HUES64 (cell line): ENCODE measurements at regions not wholly inside any gene's neighbourhood (a gene's known extent, or its start where the extent isn't known, plus 50 kb on each side); places are given as distances from the start of the nearest gene placed in this dataset.

Experiments used
- H3K27ac ChIP-seq: 2 replicates; pipeline ENCODE4 v1.7.0; 2013; ENCODE audit warnings: low read depth, low read length, inconsistent platforms
- H3K27me3 ChIP-seq: 2 replicates; pipeline ENCODE4 v1.6.1; 2013; ENCODE audit warnings: mild to moderate bottlenecking, low read length; ENCODE audit not compliant: insufficient read depth
- H3K36me3 ChIP-seq: 2 replicates; pipeline ENCODE4 v1.6.1; 2013; ENCODE audit warnings: mild to moderate bottlenecking, low read length; ENCODE audit not compliant: insufficient read depth
- H3K4me1 ChIP-seq: 2 replicates; pipeline ENCODE4 v1.6.1; 2013; ENCODE audit warnings: mild to moderate bottlenecking, low read length, moderate library complexity; ENCODE audit not compliant: insufficient read depth
- H3K4me3 ChIP-seq: 2 replicates; pipeline ENCODE4 v1.5.1; 2013; ENCODE audit warnings: mild to moderate bottlenecking, low read length, moderate library complexity
- H3K9ac ChIP-seq: 2 replicates; pipeline ENCODE4 v1.6.1; 2013; ENCODE audit warnings: mild to moderate bottlenecking, low read depth, low read length
- H3K9me3 ChIP-seq: 2 replicates; pipeline ENCODE4 v1.6.1; 2013; ENCODE audit warnings: low read depth, low read length; ENCODE audit not compliant: insufficient read depth
- WGBS: fragments of 150-250, 120-280 bp; methylation state at CpG from one replicate; pipeline ENCODE4 v1.1.7; 2013; ENCODE audit warnings: missing lambda C conversion rate; 5-methylcytosine and 5-hydroxymethylcytosine counted together

GRCh38 chr14:104321088-104321801 is 182.9 kb downstream of the KIF26A start:
- WGBS = 95% methylated on average over 24 of the region's 24 CpGs
- Histone ChIP-seq H3K27me3 (no peaks in the 10 kb centered on the region), H3K9ac (no peak overlapping the region), H3K27ac (no peak overlapping the region), H3K9me3 (no peaks in the 10 kb centered on the region), H3K4me1 (no peaks in the 10 kb centered on the region), H3K4me3 (no peak overlapping the region), H3K36me3 (no peaks in the 10 kb centered on the region)

GRCh38 chr14:104321802-104322130 is 183.4 kb downstream of the KIF26A start:
- no peaks in the 10 kb centered on the region for H3K9me3 ChIP-seq
- no peak overlapping the region for H3K4me3 ChIP-seq
- 93% methylated on average over 11 of the region's 11 CpGs for WGBS
- no peaks in the 10 kb centered on the region for H3K4me1 ChIP-seq
- H3K9ac ChIP-seq = no peak overlapping the region
- H3K27me3 ChIP-seq = no peaks in the 10 kb centered on the region
- no peaks in the 10 kb centered on the region for H3K36me3 ChIP-seq
- H3K27ac ChIP-seq = no peak overlapping the region

- Histone ChIP-seq H3K4me3 (no peak overlapping the region), H3K9me3 (no peaks in the 10 kb centered on the region), H3K9ac (no peak overlapping the region), H3K36me3 (no peaks in the 10 kb centered on the region), H3K27me3 (no peaks in the 10 kb centered on the region), H3K27ac (no peak overlapping the region), H3K4me1 (no peaks in the 10 kb centered on the region)
- 90% methylated on average over 26 of the region's 28 CpGs for WGBS
These were observed 184.4 kb downstream of the KIF26A start for GRCh38 chr14:104322531-104323366.

GRCh38 chr14:104323551-104324175 is 185.3 kb downstream of the KIF26A start:
- no peaks in the 10 kb centered on the region for H3K9me3 ChIP-seq
- WGBS = 91% methylated on average over 15 of the region's 15 CpGs
- H3K27ac ChIP-seq = no peak overlapping the region
- no peak overlapping the region for H3K4me3 ChIP-seq
- H3K36me3 ChIP-seq = no peaks in the 10 kb centered on the region
- H3K27me3 ChIP-seq = no peaks in the 10 kb centered on the region
- no peaks in the 10 kb centered on the region for H3K4me1 ChIP-seq
- H3K9ac ChIP-seq = no peak overlapping the region

- no peaks in the 10 kb centered on the region for H3K36me3 ChIP-seq
- no peak overlapping the region for H3K27ac ChIP-seq
- 92% methylated on average over 10 of the region's 10 CpGs for WGBS
These were observed 188.5 kb downstream of the KIF26A start for GRCh38 chr14:104326848-104327247.

GRCh38 chr14:104328607-104329006 is 190.2 kb downstream of the KIF26A start:
- H3K36me3 ChIP-seq = no peaks in the 10 kb centered on the region
- no peaks in the 10 kb centered on the region for H3K27me3 ChIP-seq
- H3K9me3 ChIP-seq = peaks cover 14% of the 10 kb centered on the region
- H3K9ac ChIP-seq = no peak overlapping the region
- no peak overlapping the region for H3K27ac ChIP-seq
- WGBS = 87% methylated on average over 5 of the region's 5 CpGs
- H3K4me1 ChIP-seq = no peaks in the 10 kb centered on the region
- no peak overlapping the region for H3K4me3 ChIP-seq

More at GRCh38 chr14:104326848-104327247, 188.5 kb downstream of the KIF26A start:
- Histone ChIP-seq H3K27me3 (no peaks in the 10 kb centered on the region), H3K9me3 (peaks cover 14% of the 10 kb centered on the region), H3K4me3 (no peak overlapping the region), H3K4me1 (no peaks in the 10 kb centered on the region), H3K9ac (no peak overlapping the region)

GRCh38 chr14:104329793-104330192 is 191.4 kb downstream of the KIF26A start:
- Histone ChIP-seq H3K36me3 (no peaks in the 10 kb centered on the region), H3K27me3 (no peaks in the 10 kb centered on the region), H3K4me3 (no peak overlapping the region), H3K27ac (no peak overlapping the region), H3K4me1 (no peaks in the 10 kb centered on the region), H3K9me3 (peaks cover 14% of the 10 kb centered on the region), H3K9ac (no peak overlapping the region)
- WGBS = 100% methylated on average over 1 of the region's 1 CpG

- 93% methylated on average over 20 of the region's 20 CpGs for WGBS
- Histone ChIP-seq H3K27me3 (no peaks in the 10 kb centered on the region), H3K9me3 (peaks cover 14% of the 10 kb centered on the region), H3K27ac (no peak overlapping the region), H3K4me3 (no peak overlapping the region), H3K36me3 (no peaks in the 10 kb centered on the region), H3K9ac (no peak overlapping the region), H3K4me1 (no peaks in the 10 kb centered on the region)
These were observed 193.7 kb downstream of the KIF26A start for GRCh38 chr14:104331871-104332605.

- Histone ChIP-seq H3K27me3 (no peaks in the 10 kb centered on the region), H3K9ac (no peak overlapping the region), H3K36me3 (no peaks in the 10 kb centered on the region), H3K4me3 (no peak overlapping the region), H3K4me1 (no peaks in the 10 kb centered on the region), H3K9me3 (peaks cover 14% of the 10 kb centered on the region), H3K27ac (no peak overlapping the region)
- WGBS = 91% methylated on average over 14 of the region's 15 CpGs
These were observed 194.4 kb downstream of the KIF26A start for GRCh38 chr14:104332634-104333270.

- Histone ChIP-seq H3K4me1 (no peaks in the 10 kb centered on the region), H3K9ac (no peak overlapping the region), H3K27me3 (no peaks in the 10 kb centered on the region), H3K9me3 (peaks cover 19% of the 10 kb centered on the region), H3K4me3 (no peak overlapping the region), H3K27ac (no peak overlapping the region), H3K36me3 (no peaks in the 10 kb centered on the region)
- WGBS = 96% methylated on average over 39 of the region's 39 CpGs
These were observed 195.4 kb downstream of the KIF26A start for GRCh38 chr14:104333646-104334423.
